Hematopoietic multipotent progenitor cell treated with erythropoietin and hydrocortisone succinate and interleukin-3 and kit ligand, for 4 days (in vitro differentiated cells): ENCODE measurements at regions not wholly inside any gene's neighbourhood (a gene's known extent, or its start where the extent isn't known, plus 50 kb on each side); places are given as distances from the start of the nearest gene placed in this dataset.

Experiments used
- DNase-seq: peaks from one replicate; pipeline ENCODE4 v3.0.0-alpha.2; 2015

- peak; percentile 74 for DNase-seq
These were observed 57.2 kb upstream of the UBE2E1 start for GRCh38 chr3:23748398-23749110.

- DNase-seq = no peak
These were observed 56.1 kb upstream of the UBE2E1 start for GRCh38 chr3:23749609-23750008.

- no peak for DNase-seq
These were observed 55.1 kb upstream of the UBE2E1 start for GRCh38 chr3:23750573-23751210.

- DNase-seq = no peak
These were observed 54.5 kb upstream of the UBE2E1 start for GRCh38 chr3:23751212-23751723.

GRCh38 chr3:23752126-23752525, 53.6 kb upstream of the UBE2E1 start:
- DNase-seq = no peak

DNA sequence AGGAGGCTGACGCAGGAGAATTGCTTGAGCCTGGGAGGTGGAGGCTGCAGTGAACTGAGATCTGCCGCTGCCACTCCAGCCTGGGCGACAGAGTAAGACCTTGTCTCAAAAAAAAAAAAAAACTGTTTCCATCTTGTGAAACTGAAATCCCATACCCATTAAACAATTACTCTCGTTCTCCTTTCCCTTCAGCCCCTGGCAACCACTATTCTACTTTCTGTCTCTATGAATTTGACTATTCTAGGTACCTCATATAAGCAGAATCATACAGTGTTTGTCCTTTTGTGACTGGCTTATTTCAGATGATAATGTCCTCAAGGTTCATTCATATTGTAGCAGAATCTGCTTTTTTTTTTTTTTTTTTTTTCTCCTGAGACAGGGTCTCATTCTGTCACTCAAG, 51.5 kb upstream of the UBE2E1 start:
- no peak for DNase-seq
